D721Med (cell line): ENCODE measurements at regions not wholly inside any gene's neighbourhood (a gene's known extent, or its start where the extent isn't known, plus 50 kb on each side); places are given as distances from the start of the nearest gene placed in this dataset.

Experiments used
- DNase-seq: peaks from one replicate; pipeline ENCODE4 v3.0.0; 2011; ENCODE audit warnings: low spot score; ENCODE audit not compliant: insufficient read length
- FAIRE-seq: peaks from 2 replicates; lab custom pipeline; 2011; peaks lifted over from hg19 to GRCh38; lab: Jason Lieb, UNC
- CTCF ChIP-seq: IDR thresholded peaks from 2 replicates; pipeline ENCODE4 v1.5.1; 2012; ENCODE audit warnings: mild to moderate bottlenecking, control low read depth; ENCODE audit not compliant: insufficient read depth; ENCODE audit errors: missing control alignments

DNA sequence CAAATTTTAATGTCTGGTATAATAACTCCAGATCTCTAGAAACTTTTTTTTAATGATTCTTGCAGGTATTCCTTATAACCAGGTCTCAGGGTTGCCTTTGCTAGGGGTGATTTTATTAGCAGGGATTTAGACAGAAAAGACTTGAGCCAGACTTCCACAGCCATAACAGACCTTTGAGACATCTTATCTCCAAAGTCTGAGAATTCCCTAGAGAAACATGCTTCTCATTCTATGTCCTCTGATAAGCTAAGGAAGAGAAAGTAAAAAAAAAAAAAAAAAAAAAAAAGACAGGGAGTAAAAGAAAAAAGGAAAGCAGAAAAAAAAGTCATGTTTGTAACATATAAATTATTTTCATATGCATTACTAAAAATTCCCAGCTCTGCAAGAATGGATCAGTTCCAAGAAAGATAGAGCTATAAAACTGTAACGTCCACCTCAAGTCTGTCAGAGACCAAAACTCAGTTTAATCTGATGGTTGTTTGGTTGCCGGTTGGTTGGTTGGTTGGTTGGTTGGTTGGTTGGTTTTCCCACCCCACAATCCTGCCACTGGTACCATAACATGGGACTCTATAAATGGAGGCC is 153.8 kb downstream of the COL6A3 start:
- TF ChIP-seq CTCF: no peak
- no peak for DNase-seq

DNA sequence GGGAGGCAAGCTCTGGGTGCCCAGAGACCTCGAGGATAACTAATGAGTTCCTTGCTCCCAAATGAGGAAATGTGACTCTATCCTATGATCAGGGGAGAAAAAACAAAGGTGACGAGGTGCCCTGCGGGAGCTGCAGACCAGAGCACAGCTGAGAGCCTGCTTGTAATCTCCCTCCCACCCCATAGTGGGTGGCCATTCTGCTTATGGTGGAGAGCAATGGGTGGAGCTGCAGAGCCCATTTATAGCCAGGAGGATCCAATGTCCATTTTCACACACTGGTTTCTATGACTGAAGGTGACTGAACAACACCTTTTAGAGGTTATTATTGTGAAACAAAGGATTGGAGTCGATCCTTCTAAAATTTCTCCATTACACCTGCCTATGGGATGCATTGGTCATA is 153.3 kb downstream of the COL6A3 start:
- no peak for TF ChIP-seq CTCF
- DNase-seq (no peak), FAIRE-seq (no peak)

More for the DNA sequence above, 153.8 kb downstream of the COL6A3 start:
- FAIRE-seq: no peak

DNA sequence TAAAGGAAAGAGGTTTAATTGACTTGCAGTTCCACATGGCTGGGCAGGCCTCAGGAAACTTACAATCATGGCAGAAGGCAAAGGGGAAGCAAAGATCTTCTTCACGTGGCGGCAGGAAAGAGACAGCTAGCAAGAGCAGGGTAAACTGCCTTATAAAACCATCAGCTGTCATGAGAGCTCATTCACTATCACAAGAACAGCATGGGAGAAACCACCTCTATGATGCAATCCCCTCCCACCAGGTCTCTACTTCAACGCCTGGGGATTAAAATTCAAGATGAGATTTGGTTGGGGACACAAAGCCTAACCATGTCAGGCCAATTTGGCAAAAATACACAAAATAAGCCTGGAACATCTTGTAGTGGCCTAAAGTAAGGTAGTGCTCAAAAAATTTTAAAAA is 152.6 kb downstream of the COL6A3 start:
- TF ChIP-seq CTCF: no peak
- no peak for FAIRE-seq
- no peak for DNase-seq

DNA sequence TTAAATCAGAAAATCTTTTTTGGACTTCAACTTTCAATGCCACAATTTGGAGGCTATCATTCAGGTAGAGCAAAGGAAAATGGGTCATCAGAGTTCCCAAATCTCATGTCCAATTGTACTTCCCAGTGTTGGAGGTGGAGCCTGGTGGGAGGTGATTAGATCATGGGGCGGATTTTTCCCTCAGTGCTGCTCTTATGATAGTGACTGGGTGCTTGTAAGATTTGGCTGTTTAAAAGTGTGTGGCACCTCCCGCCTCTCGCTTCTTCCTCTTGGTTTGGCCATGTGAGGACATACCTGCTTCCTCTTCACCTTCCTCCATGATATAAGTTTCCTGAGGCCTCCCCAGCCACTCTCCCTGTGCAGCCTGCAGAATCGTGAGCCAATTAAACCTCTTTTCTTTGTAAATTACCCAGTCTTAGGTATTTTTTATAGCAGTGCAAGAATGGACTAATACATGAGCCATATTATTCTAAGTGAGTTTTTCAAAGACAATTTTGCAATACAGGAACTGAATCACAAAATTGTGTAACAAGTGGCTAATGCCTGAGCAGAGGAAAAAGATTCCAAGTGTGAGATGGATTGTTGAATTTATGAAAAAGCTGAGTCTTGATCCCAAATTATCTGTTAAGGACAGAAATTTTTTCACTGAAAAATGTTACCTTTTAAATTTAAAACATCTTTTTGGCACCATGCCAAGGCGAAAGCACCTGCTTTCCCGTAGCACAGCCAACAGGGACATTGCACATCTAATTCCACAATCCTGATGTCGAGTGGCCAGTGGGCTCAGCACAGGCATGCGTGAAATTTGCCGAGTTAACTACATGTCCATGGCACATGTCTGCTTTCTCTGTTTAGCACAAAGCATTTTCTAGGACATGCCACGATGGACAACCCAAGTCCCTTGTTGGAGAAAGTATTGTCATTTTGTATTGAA is 150.9 kb downstream of the COL6A3 start:
- FAIRE-seq: no peak
- TF ChIP-seq CTCF: no peak
- no peak for DNase-seq

DNA sequence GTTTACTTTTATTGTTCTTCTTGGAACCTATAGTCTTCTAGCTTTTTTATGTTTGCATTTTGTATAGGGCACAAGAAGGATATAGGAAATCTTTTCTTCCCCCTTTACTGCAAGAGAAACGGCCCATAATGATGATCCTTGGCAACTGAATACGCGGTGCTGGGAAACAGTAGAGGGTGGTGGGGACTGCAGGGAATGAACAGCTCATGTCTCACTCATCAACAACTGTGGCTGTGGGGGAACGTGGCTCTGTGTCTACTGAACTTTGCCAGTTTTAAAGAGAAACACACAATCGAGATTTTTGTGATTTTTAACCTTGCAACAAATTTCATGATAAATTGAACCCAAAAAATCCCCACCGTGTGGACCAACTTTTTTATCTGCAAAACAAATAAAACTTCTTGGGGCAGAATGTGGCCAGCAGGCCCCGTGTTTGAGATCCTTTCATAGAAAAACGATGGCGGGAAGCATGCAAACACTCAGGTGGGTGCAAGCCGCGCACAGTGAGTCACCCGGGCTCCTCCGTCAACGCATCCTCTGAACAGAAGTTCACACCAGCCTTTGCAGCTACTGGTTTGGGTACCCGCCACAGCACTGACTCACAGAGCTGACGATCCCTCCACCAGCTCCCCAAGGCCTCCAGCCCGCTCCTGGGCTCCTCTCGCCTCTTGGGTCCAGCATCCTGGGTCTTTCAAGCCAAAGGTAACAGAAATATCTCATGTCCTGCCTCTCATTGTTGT is 149.3 kb downstream of the COL6A3 start:
- no peak for FAIRE-seq
- TF ChIP-seq CTCF: no peak
- DNase-seq: no peak

- FAIRE-seq (no peak), DNase-seq (no peak)
- no peak for TF ChIP-seq CTCF
These were observed 145.8 kb downstream of the COL6A3 start for GRCh38 chr2:237268004-237268708.
